ENCODE measurements at regions not wholly inside any gene's neighbourhood (a gene's known extent, or its start where the extent isn't known, plus 50 kb on each side); places are given as distances from the start of the nearest gene placed in this dataset.
A peak's percentile ranks its signal among the peaks of the same experiment; 100 is the strongest.

DNA sequence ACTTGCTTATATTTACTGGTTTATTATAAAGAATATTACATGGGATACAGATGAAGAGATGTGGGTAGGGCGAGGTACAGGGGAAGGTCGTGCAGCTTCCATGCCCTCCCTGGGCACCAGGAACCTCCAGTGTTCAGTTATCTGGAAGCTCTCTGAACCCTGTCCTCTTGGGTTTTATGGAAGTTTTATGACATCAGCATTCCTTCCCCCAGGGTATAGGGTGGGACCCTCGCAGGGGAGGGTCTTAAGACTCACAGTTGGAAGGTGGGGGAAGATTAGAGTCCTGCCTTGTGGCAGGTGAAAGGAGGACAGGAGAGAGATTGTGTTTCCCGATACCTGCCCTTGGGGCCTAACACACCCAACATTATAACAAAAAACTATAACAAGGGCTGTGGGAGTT, 71.8 kb upstream of the NPAS1 start:
- DNase-seq = peak; percentile 61 to 80
- H3K27me3 ChIP-seq (ENCODE audit: control insufficient read depth in 3 of 3, insufficient read depth in 3 of 3, low read length in 3 of 3) = no peaks in the 10 kb centered on the region
- H3K9me3 ChIP-seq (ENCODE audit: control insufficient read depth in 2 of 2, insufficient read depth in 1 of 2, low read depth in 1 of 2, low read length in 1 of 2) = no peaks in the 10 kb centered on the region
- peaks cover 0 to 23% (median 0%) of the 10 kb centered on the region in 3 donors for H3K36me3 ChIP-seq (ENCODE audit: control insufficient read depth in 3 of 3, insufficient read depth in 2 of 3, low read depth in 1 of 3, low read length in 3 of 3)
- H3K27ac ChIP-seq (ENCODE audit: low read depth in 1 of 3, low read length in 2 of 3) = peak overlapping the region in 1 of 3 donors; percentile 94
- H3K4me3 ChIP-seq (ENCODE audit: low read depth in 1 of 3, low read length in 3 of 3) = no peak overlapping the region
- WGBS, 3 donors = 31 to 68% (median 52%) methylated on average over 4 of the region's 4 CpGs
- H3K4me1 ChIP-seq (ENCODE audit: control insufficient read depth in 3 of 3, insufficient read depth in 2 of 3, low read depth in 1 of 3, low read length in 2 of 3) = peaks cover 30 to 94% (median 46%) of the 10 kb centered on the region in 3 donors
- FAIRE-seq = no peak

- FAIRE-seq (no peak), DNase-seq (no peak)
- Histone ChIP-seq H3K27me3 (ENCODE audit: control insufficient read depth in 3 of 3, insufficient read depth in 3 of 3, low read length in 3 of 3) (no peaks in the 10 kb centered on the region), H3K27ac (ENCODE audit: low read depth in 1 of 3, low read length in 2 of 3) (peak overlapping the region; percentile 72 to 78 (median 75)), H3K36me3 (ENCODE audit: control insufficient read depth in 3 of 3, insufficient read depth in 2 of 3, low read depth in 1 of 3, low read length in 3 of 3) (peaks cover 0 to 29% (median 0%) of the 10 kb centered on the region in 3 donors), H3K4me1 (ENCODE audit: control insufficient read depth in 3 of 3, insufficient read depth in 2 of 3, low read depth in 1 of 3, low read length in 2 of 3) (peaks cover 33 to 93% (median 44%) of the 10 kb centered on the region in 3 donors), H3K9me3 (ENCODE audit: control insufficient read depth in 2 of 2, insufficient read depth in 1 of 2, low read depth in 1 of 2, low read length in 1 of 2) (peaks cover 0 to 7% of the 10 kb centered on the region in 2 donors), H3K4me3 (ENCODE audit: low read depth in 1 of 3, low read length in 3 of 3) (no peak overlapping the region)
- WGBS, 3 donors = 56 to 64% (median 60%) methylated on average over 7 of the region's 7 CpGs
These were observed 69.0 kb upstream of the NPAS1 start for GRCh38 chr19:46950526-46951170.

GRCh38 chr19:46951171-46951986, 68.3 kb upstream of the NPAS1 start:
- peaks cover 0 to 34% (median 0%) of the 10 kb centered on the region in 3 donors for H3K36me3 ChIP-seq (ENCODE audit: control insufficient read depth in 3 of 3, insufficient read depth in 2 of 3, low read depth in 1 of 3, low read length in 3 of 3)
- DNase-seq (peak; percentile 88), FAIRE-seq (no peak)
- no peaks in the 10 kb centered on the region for H3K27me3 ChIP-seq (ENCODE audit: control insufficient read depth in 3 of 3, insufficient read depth in 3 of 3, low read length in 3 of 3)
- H3K27ac ChIP-seq (ENCODE audit: low read depth in 1 of 3, low read length in 2 of 3) = peak overlapping the region; percentile 72 to 78 (median 75)
- peaks cover 0 to 7% of the 10 kb centered on the region in 2 donors for H3K9me3 ChIP-seq (ENCODE audit: control insufficient read depth in 2 of 2, insufficient read depth in 1 of 2, low read depth in 1 of 2, low read length in 1 of 2)
- no peak overlapping the region for H3K4me3 ChIP-seq (ENCODE audit: low read depth in 1 of 3, low read length in 3 of 3)
- H3K4me1 ChIP-seq (ENCODE audit: control insufficient read depth in 3 of 3, insufficient read depth in 2 of 3, low read depth in 1 of 3, low read length in 2 of 3) = peaks cover 33 to 91% (median 37%) of the 10 kb centered on the region in 3 donors
- 28 to 50% (median 48%) methylated on average over 8 of the region's 8 CpGs for WGBS, 3 donors

GRCh38 chr19:46952874-46953273, 66.8 kb upstream of the NPAS1 start:
- Histone ChIP-seq H3K27ac (ENCODE audit: low read depth in 1 of 3, low read length in 2 of 3) (peak overlapping the region in 1 of 3 donors; percentile 75), H3K27me3 (ENCODE audit: control insufficient read depth in 3 of 3, insufficient read depth in 3 of 3, low read length in 3 of 3) (no peaks in the 10 kb centered on the region), H3K4me1 (ENCODE audit: control insufficient read depth in 3 of 3, insufficient read depth in 2 of 3, low read depth in 1 of 3, low read length in 2 of 3) (peaks cover 27 to 76% (median 29%) of the 10 kb centered on the region in 3 donors), H3K36me3 (ENCODE audit: control insufficient read depth in 3 of 3, insufficient read depth in 2 of 3, low read depth in 1 of 3, low read length in 3 of 3) (peaks cover 0 to 35% (median 0%) of the 10 kb centered on the region in 3 donors), H3K4me3 (ENCODE audit: low read depth in 1 of 3, low read length in 3 of 3) (no peak overlapping the region), H3K9me3 (ENCODE audit: control insufficient read depth in 2 of 2, insufficient read depth in 1 of 2, low read depth in 1 of 2, low read length in 1 of 2) (peaks cover 0 to 7% of the 10 kb centered on the region in 2 donors)
- DNase-seq (no peak), FAIRE-seq (no peak)
- WGBS, 3 donors = 92 to 95% (median 92%) methylated on average over 5 of the region's 5 CpGs

GRCh38 chr19:46953955-46954501, 65.6 kb upstream of the NPAS1 start:
- no peak for DNase-seq
- WGBS, 3 donors = 64 to 73% (median 69%) methylated on average over 6 of the region's 6 CpGs
- Histone ChIP-seq H3K9me3 (ENCODE audit: control insufficient read depth in 2 of 2, insufficient read depth in 1 of 2, low read depth in 1 of 2, low read length in 1 of 2) (peaks cover 0 to 7% of the 10 kb centered on the region in 2 donors), H3K4me3 (ENCODE audit: low read depth in 1 of 3, low read length in 3 of 3) (no peak overlapping the region), H3K27me3 (ENCODE audit: control insufficient read depth in 3 of 3, insufficient read depth in 3 of 3, low read length in 3 of 3) (no peaks in the 10 kb centered on the region), H3K4me1 (ENCODE audit: control insufficient read depth in 3 of 3, insufficient read depth in 2 of 3, low read depth in 1 of 3, low read length in 2 of 3) (peaks cover 25 to 65% (median 30%) of the 10 kb centered on the region in 3 donors), H3K36me3 (ENCODE audit: control insufficient read depth in 3 of 3, insufficient read depth in 2 of 3, low read depth in 1 of 3, low read length in 3 of 3) (peaks cover 0 to 32% (median 0%) of the 10 kb centered on the region in 3 donors), H3K27ac (ENCODE audit: low read depth in 1 of 3, low read length in 2 of 3) (peak overlapping the region; percentile 69 to 88 (median 75))
- no peak for FAIRE-seq

- Histone ChIP-seq H3K9me3 (ENCODE audit: control insufficient read depth in 2 of 2, insufficient read depth in 1 of 2, low read depth in 1 of 2, low read length in 1 of 2) (peaks cover 0 to 7% of the 10 kb centered on the region in 2 donors), H3K4me3 (ENCODE audit: low read depth in 1 of 3, low read length in 3 of 3) (no peak overlapping the region), H3K27me3 (ENCODE audit: control insufficient read depth in 3 of 3, insufficient read depth in 3 of 3, low read length in 3 of 3) (no peaks in the 10 kb centered on the region), H3K4me1 (ENCODE audit: control insufficient read depth in 3 of 3, insufficient read depth in 2 of 3, low read depth in 1 of 3, low read length in 2 of 3) (peaks cover 25 to 60% (median 30%) of the 10 kb centered on the region in 3 donors), H3K27ac (ENCODE audit: low read depth in 1 of 3, low read length in 2 of 3) (peak overlapping the region; percentile 69 to 88 (median 75)), H3K36me3 (ENCODE audit: control insufficient read depth in 3 of 3, insufficient read depth in 2 of 3, low read depth in 1 of 3, low read length in 3 of 3) (peaks cover 0 to 36% (median 0%) of the 10 kb centered on the region in 3 donors)
- WGBS, 3 donors = 21 to 40% (median 29%) methylated on average over 7 of the region's 7 CpGs
- DNase-seq (peak; percentile 49 to 55), FAIRE-seq (no peak)
These were observed 65.1 kb upstream of the NPAS1 start for GRCh38 chr19:46954502-46954992.

DNA sequence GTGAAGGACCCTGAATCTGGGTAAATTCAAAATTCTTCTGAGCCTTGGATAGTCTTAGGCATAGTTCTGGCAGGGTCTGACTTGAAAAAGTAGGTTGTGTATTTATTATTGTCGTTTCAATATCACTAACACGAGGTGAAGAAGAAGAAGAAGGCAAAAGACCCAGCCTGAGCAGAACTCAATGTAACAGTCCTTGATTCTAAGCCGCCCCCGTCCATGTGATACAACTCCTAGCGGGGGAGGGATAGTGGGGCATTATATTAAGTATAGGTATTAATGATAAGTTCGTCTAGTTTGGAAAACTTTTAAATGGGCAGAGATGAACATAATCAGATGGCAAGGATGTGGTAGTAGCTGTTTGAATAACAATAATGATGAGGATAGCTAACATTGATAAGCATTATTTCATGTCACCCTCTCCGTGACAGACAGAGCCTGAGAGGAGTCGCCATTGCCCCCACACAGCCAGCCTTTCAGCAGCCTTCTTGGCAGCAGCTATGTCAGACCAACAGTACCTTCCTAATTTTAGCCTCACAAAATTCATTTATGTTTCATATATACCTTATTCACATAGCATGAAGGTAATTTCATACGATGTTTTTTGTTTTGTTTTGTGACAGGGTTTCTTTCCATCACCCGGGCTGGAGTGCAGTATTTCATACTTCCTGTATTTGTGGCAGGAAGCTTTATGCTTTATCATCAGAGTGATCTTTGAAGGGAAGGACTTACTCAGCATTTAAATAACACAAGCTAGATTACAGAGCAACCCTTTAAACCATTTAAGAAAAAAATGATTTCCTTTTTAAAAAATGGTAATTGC, 64.4 kb upstream of the NPAS1 start:
- H3K27ac ChIP-seq (ENCODE audit: low read depth in 1 of 3, low read length in 2 of 3) = peak overlapping the region; percentile 69 to 88 (median 75)
- DNase-seq = peak in 1 of 2 donors; percentile 62
- 11 to 29% (median 21%) methylated on average over 10 of the region's 10 CpGs for WGBS, 3 donors
- peaks cover 23 to 54% (median 26%) of the 10 kb centered on the region in 3 donors for H3K4me1 ChIP-seq (ENCODE audit: control insufficient read depth in 3 of 3, insufficient read depth in 2 of 3, low read depth in 1 of 3, low read length in 2 of 3)
- H3K36me3 ChIP-seq (ENCODE audit: control insufficient read depth in 3 of 3, insufficient read depth in 2 of 3, low read depth in 1 of 3, low read length in 3 of 3) = peaks cover 0 to 38% (median 0%) of the 10 kb centered on the region in 3 donors
- no peaks in the 10 kb centered on the region for H3K27me3 ChIP-seq (ENCODE audit: control insufficient read depth in 3 of 3, insufficient read depth in 3 of 3, low read length in 3 of 3)
- peaks cover 0 to 7% of the 10 kb centered on the region in 2 donors for H3K9me3 ChIP-seq (ENCODE audit: control insufficient read depth in 2 of 2, insufficient read depth in 1 of 2, low read depth in 1 of 2, low read length in 1 of 2)
- H3K4me3 ChIP-seq (ENCODE audit: low read depth in 1 of 3, low read length in 3 of 3) = no peak overlapping the region
- FAIRE-seq = no peak
